ENCODE measurements at regions not wholly inside any gene's neighbourhood (a gene's known extent, or its start where the extent isn't known, plus 50 kb on each side); places are given as distances from the start of the nearest gene placed in this dataset.

GRCh38 chr9:4923580-4924544, 61.2 kb upstream of the JAK2 start:
- H3K4me3 Mint-ChIP-seq (ENCODE audit: unreplicated experiment), result no peak overlapping the region

GRCh38 chr9:4926239-4926638, 58.8 kb upstream of the JAK2 start:
- no TSS peak for BruUV-seq (replicated peaks)
- intact Hi-C loops (cut with micrococcal nuclease), result loop anchor here (10.0 kb wide), 1 partner anchor 59 kb away; the partner anchor contains the start of gene JAK2
- CTCF ChIA-PET, result interaction anchor here (1.0 kb wide), 1 partner anchor 164 kb away, joined by 3 read pairs; no protein-coding TSS in a partner anchor

More at GRCh38 chr9:4923580-4924544, 61.2 kb upstream of the JAK2 start:
- Mint-ChIP-seq H3K4me1 (ENCODE audit: insufficient read depth, unreplicated experiment) (no peaks in the 10 kb centered on the region), H3K36me3 (ENCODE audit: insufficient read depth, unreplicated experiment) (no peaks in the 10 kb centered on the region), H3K9me3 (ENCODE audit: unreplicated experiment) (no peaks in the 10 kb centered on the region), H3K27ac (ENCODE audit: low read depth, unreplicated experiment) (no peak overlapping the region), H3K27me3 (ENCODE audit: insufficient read depth, unreplicated experiment) (peaks cover 11% of the 10 kb centered on the region)
- BruUV-seq (replicated peaks), result no TSS peak
- ChIA-PET CTCF (interaction anchor here (0.6 to 3.9 kb wide), 32 partner anchors 9 to 1628 kb away, joined by 3 to 51 read pairs (median 4); no protein-coding TSS in a partner anchor), POLR2A (interaction anchor here (0.6 kb wide), 1 partner anchor 164 kb away, joined by 3 read pairs; no protein-coding TSS in a partner anchor)
- peak; percentile 32 for TF ChIP-seq CTCF (IDR thresholded peaks at IDR 0.05; ENCODE audit: unreplicated experiment)
- intact Hi-C loops (cut with micrococcal nuclease), result loop anchor here (1.0 to 10.0 kb wide), 5 partner anchors 61 to 542 kb away; partner anchors contain the start of gene JAK2
- peak; percentile 52 for DNase-seq (ENCODE audit: unreplicated experiment)

GRCh38 chr9:4927043-4927471, 58.0 kb upstream of the JAK2 start:
- H3K36me3 Mint-ChIP-seq (ENCODE audit: insufficient read depth, unreplicated experiment), result no peaks in the 10 kb centered on the region
- POLR2A ChIA-PET, result no interaction called here
- DNase-seq (ENCODE audit: unreplicated experiment), result no peak
- no peak overlapping the region for H3K27ac Mint-ChIP-seq (ENCODE audit: low read depth, unreplicated experiment)
- TF ChIP-seq CTCF (IDR thresholded peaks at IDR 0.05; ENCODE audit: unreplicated experiment), result no peak
- peaks cover 4% of the 10 kb centered on the region for H3K4me1 Mint-ChIP-seq (ENCODE audit: insufficient read depth, unreplicated experiment)
- CTCF ChIA-PET, result interaction anchor here (0.7 to 1.0 kb wide), 2 partner anchors 165 to 168 kb away, joined by 3 to 4 read pairs; no protein-coding TSS in a partner anchor
- intact Hi-C loops (cut with micrococcal nuclease), result loop anchor here (10.0 kb wide), 1 partner anchor 58 kb away; the partner anchor contains the start of gene JAK2
- no peaks in the 10 kb centered on the region for H3K27me3 Mint-ChIP-seq (ENCODE audit: insufficient read depth, unreplicated experiment)
- BruUV-seq (replicated peaks), result no TSS peak
- no peak overlapping the region for H3K4me3 Mint-ChIP-seq (ENCODE audit: unreplicated experiment)
- H3K9me3 Mint-ChIP-seq (ENCODE audit: unreplicated experiment), result no peaks in the 10 kb centered on the region

More at GRCh38 chr9:4926239-4926638, 58.8 kb upstream of the JAK2 start:
- H3K27ac Mint-ChIP-seq (ENCODE audit: low read depth, unreplicated experiment), result no peak overlapping the region
- no peaks in the 10 kb centered on the region for H3K9me3 Mint-ChIP-seq (ENCODE audit: unreplicated experiment)
- POLR2A ChIA-PET, result no interaction called here
- DNase-seq (ENCODE audit: unreplicated experiment), result no peak
- TF ChIP-seq CTCF (IDR thresholded peaks at IDR 0.05; ENCODE audit: unreplicated experiment), result no peak
- no peaks in the 10 kb centered on the region for H3K36me3 Mint-ChIP-seq (ENCODE audit: insufficient read depth, unreplicated experiment)
- no peak overlapping the region for H3K4me3 Mint-ChIP-seq (ENCODE audit: unreplicated experiment)
- H3K4me1 Mint-ChIP-seq (ENCODE audit: insufficient read depth, unreplicated experiment), result peaks cover 4% of the 10 kb centered on the region
- H3K27me3 Mint-ChIP-seq (ENCODE audit: insufficient read depth, unreplicated experiment), result no peaks in the 10 kb centered on the region

- no TSS peak for BruUV-seq (replicated peaks)
- intact Hi-C loops (cut with micrococcal nuclease), result loop anchor here (10.0 kb wide), 1 partner anchor 57 kb away; the partner anchor contains the start of gene JAK2
- H3K36me3 Mint-ChIP-seq (ENCODE audit: insufficient read depth, unreplicated experiment), result no peaks in the 10 kb centered on the region
Measured at GRCh38 chr9:4927701-4928100, 57.4 kb upstream of the JAK2 start.

More at GRCh38 chr9:4927701-4928100, 57.4 kb upstream of the JAK2 start:
- H3K27me3 Mint-ChIP-seq (ENCODE audit: insufficient read depth, unreplicated experiment), result no peaks in the 10 kb centered on the region
- no peak overlapping the region for H3K27ac Mint-ChIP-seq (ENCODE audit: low read depth, unreplicated experiment)
- H3K9me3 Mint-ChIP-seq (ENCODE audit: unreplicated experiment), result no peaks in the 10 kb centered on the region
- no peak for DNase-seq (ENCODE audit: unreplicated experiment)
- ChIA-PET POLR2A (no interaction called here), CTCF (interaction anchor here (0.7 to 0.9 kb wide), 2 partner anchors 18 to 169 kb away, joined by 4 to 5 read pairs; no protein-coding TSS in a partner anchor)
- TF ChIP-seq CTCF (IDR thresholded peaks at IDR 0.05; ENCODE audit: unreplicated experiment), result no peak
- peaks cover 5% of the 10 kb centered on the region for H3K4me1 Mint-ChIP-seq (ENCODE audit: insufficient read depth, unreplicated experiment)
- no peak overlapping the region for H3K4me3 Mint-ChIP-seq (ENCODE audit: unreplicated experiment)

All from MCF 10A (cell line).